CD4-positive, alpha-beta memory T cell (primary cell): ENCODE measurements at regions not wholly inside any gene's neighbourhood (a gene's known extent, or its start where the extent isn't known, plus 50 kb on each side); places are given as distances from the start of the nearest gene placed in this dataset.
"Not testable (repeated sequence)": the region's sequence is repeated elsewhere in the genome, so short reads cannot be mapped to it uniquely, and the experiment has no call there.

Experiments used
- CTCF ChIA-PET: fragments of 350-600 bp; sonication (Branson Sonifier 250); formaldehyde crosslinking; loops from one replicate; lab custom pipeline; 2021; ENCODE audit warnings: inconsistent platforms; ENCODE audit not compliant: partially characterized antibody; lab: Charles Lee
- POLR2A ChIA-PET: fragments of 350-600 bp; sonication (Branson Sonifier 250); formaldehyde crosslinking; loops from one replicate; lab custom pipeline; 2021; ENCODE audit not compliant: partially characterized antibody; lab: Charles Lee
- DNase-seq, 5 donors: peaks; one replicate each; pipeline versions ENCODE4 v3.0.0 to v3.0.0-alpha.2; 2020 to 2022; ENCODE audit warnings: mixed read lengths in 1 of 5
- H3K27ac ChIP-seq: one replicate; pipeline ENCODE4 v1.7.0; 2013; ENCODE audit warnings: low read depth, low read length
- H3K27me3 ChIP-seq: 2 replicates; pipeline ENCODE4 v1.7.0; 2013; ENCODE audit warnings: mild to moderate bottlenecking, low read length, moderate library complexity; ENCODE audit not compliant: insufficient read depth
- H3K36me3 ChIP-seq: 2 replicates; pipeline ENCODE4 v1.7.0; 2013; ENCODE audit warnings: mild to moderate bottlenecking, low read length, moderate library complexity; ENCODE audit not compliant: insufficient read depth
- H3K4me1 ChIP-seq: 2 replicates; pipeline ENCODE4 v1.7.0; 2013; ENCODE audit warnings: mild to moderate bottlenecking, low read length, moderate library complexity; ENCODE audit not compliant: insufficient read depth
- H3K4me3 ChIP-seq, 2 donors: one replicate each; pipeline ENCODE4 v1.7.0; 2013; ENCODE audit warnings: low read length in 2 of 2, mild to moderate bottlenecking in 1 of 2
- H3K9me3 ChIP-seq, 2 donors: one replicate each; pipeline ENCODE4 v1.7.0; 2013; ENCODE audit warnings: low read length in 2 of 2, control low read depth in 1 of 2; ENCODE audit not compliant: control insufficient read depth in 1 of 2
- H3K27ac Mint-ChIP-seq, 7 donors: one replicate each; pipeline ENCODE4 v1.8.0; 2020 to 2021; ENCODE audit warnings: mixed read lengths in 7 of 7, mild to moderate bottlenecking in 6 of 7, inconsistent platforms in 3 of 7, moderate library complexity in 3 of 7
- H3K27me3 Mint-ChIP-seq, 2 donors: one replicate each; pipeline ENCODE4 v1.8.0; 2020 to 2021; ENCODE audit warnings: mixed read lengths in 2 of 2
- H3K36me3 Mint-ChIP-seq, 2 donors: one replicate each; pipeline ENCODE4 v1.8.0; 2020 to 2021; ENCODE audit warnings: mixed read lengths in 2 of 2, inconsistent platforms in 1 of 2, mild to moderate bottlenecking in 1 of 2
- H3K4me1 Mint-ChIP-seq, 4 donors: one replicate each; pipeline ENCODE4 v1.8.0; 2020 to 2021; ENCODE audit warnings: mixed read lengths in 4 of 4, mild to moderate bottlenecking in 1 of 4
- H3K4me3 Mint-ChIP-seq, 8 donors: one replicate each; pipeline ENCODE4 v1.8.0; 2020 to 2021; ENCODE audit warnings: mixed read lengths in 8 of 8, mild to moderate bottlenecking in 7 of 8, moderate library complexity in 6 of 8, inconsistent platforms in 3 of 8
- H3K9me3 Mint-ChIP-seq, 8 donors: one replicate each; pipeline ENCODE4 v1.8.0; 2020 to 2021; ENCODE audit warnings: mixed read lengths in 8 of 8, mild to moderate bottlenecking in 5 of 8, inconsistent platforms in 3 of 8, moderate library complexity in 1 of 8
- intact Hi-C: fragments of 100-400 bp; cut with micrococcal nuclease; formaldehyde crosslinking; loops from one replicate; pipeline ENCODE4 v1.15.1; 2023

DNA sequence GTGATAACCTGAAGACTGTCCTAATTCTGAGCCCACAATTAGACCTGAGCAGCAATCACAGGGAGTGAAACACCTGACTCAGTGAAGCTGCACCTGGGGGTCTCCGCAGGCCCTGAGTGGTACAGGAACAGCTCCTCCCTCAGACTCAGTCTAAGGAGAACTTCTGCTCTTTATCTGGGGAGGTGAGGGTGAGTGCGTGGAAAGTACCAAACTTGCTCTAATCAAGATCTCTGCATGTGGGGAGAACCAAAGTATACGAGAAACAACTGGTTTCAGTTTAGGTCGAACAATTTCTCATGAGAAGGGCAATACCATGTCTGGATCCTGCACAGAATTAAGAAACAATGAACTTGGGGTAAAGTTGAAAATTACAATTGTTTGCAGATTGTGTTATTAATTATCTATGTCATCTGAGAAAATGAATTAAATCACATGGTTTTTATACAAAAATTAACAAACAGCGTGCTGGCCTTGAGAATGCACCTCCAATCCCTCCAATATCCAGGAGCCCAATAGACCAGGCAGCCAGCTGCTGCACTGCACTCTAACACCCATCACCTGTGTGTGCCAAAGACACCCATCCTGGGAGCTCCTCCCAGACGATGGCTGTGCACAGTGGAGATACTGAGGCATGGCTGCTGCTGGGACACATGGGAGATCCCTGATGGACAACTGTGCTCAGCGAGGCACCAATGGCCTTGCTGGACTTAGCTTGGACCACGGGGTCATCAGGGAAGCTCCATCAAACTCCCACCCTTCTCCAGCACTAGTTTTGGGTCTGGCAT, 828.8 kb downstream of the TMEM121 start:
- H3K4me3 Mint-ChIP-seq, H3K4me3 ChIP-seq, H3K9me3 Mint-ChIP-seq, H3K9me3 ChIP-seq, POLR2A ChIA-PET, H3K27ac ChIP-seq, H3K36me3 ChIP-seq, H3K4me1 Mint-ChIP-seq, H3K4me1 ChIP-seq, H3K27me3 ChIP-seq, H3K27ac Mint-ChIP-seq, CTCF ChIA-PET, intact Hi-C loops, DNase-seq, H3K36me3 Mint-ChIP-seq: not testable (repeated sequence)
- peaks cover 12 to 15% of the 10 kb centered on the region in 2 donors for H3K27me3 Mint-ChIP-seq

DNA sequence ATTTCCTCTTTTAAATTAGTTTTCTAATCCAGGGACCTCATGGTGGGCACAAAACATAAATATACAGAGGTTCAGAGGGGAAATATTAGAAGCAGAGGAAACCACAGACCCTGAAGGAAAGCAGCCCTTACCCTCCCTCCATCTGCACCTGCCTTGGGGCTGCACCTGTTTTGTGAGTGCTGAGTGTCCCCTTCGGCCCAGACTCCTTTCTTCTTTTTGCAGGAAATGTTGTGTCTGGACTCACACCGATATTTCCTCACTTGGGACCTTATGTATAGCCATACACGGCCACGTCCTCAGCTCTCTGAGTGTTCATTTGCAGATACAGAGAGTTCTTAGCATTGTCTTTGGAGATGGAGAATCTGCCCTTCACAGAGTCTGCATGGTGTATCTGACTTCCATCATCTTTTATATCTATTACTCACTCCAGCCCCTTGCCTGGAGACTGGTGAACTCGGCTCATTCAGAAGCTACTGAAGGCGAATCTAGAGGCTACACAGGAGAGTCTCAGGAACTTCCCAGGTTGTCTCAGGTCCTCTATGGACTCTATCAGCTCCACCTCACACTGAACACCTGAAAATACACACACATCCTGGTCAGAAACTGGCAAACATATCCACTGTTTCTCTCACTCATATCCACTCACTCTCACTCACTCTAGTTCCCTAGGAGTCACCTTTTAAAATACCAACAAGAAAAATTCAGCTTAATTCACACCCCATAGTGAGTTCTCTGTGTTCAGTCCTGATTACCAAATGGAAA, 829.7 kb downstream of the TMEM121 start:
- DNase-seq, H3K27ac Mint-ChIP-seq, CTCF ChIA-PET, POLR2A ChIA-PET, H3K9me3 Mint-ChIP-seq, H3K9me3 ChIP-seq, H3K4me3 Mint-ChIP-seq, H3K4me3 ChIP-seq, H3K27ac ChIP-seq, H3K27me3 ChIP-seq, H3K36me3 Mint-ChIP-seq, H3K4me1 Mint-ChIP-seq, H3K4me1 ChIP-seq, intact Hi-C loops, H3K36me3 ChIP-seq: not testable (repeated sequence)
- peaks cover 12 to 15% of the 10 kb centered on the region in 2 donors for H3K27me3 Mint-ChIP-seq

DNA sequence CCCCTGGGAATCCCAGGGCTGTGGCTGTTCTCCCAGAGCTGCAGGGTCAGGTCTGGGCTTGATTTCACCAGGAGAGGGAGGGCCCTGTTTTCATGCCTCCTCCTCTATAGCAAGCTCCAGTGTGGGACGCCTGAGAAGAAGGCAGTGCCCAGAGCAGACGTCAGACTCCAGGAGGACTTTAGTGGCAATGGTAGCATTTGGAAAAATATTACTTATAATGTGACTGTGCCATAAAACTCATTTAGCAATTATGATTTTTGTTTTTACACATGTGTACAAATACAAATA, 830.2 kb downstream of the TMEM121 start:
- CTCF ChIA-PET, POLR2A ChIA-PET, H3K4me3 ChIP-seq, H3K27me3 ChIP-seq, H3K9me3 ChIP-seq, H3K9me3 Mint-ChIP-seq, H3K27ac Mint-ChIP-seq, DNase-seq, H3K4me1 Mint-ChIP-seq, H3K4me1 ChIP-seq, H3K27ac ChIP-seq, intact Hi-C loops, H3K36me3 ChIP-seq, H3K4me3 Mint-ChIP-seq, H3K36me3 Mint-ChIP-seq: not testable (repeated sequence)
- peaks cover 11 to 15% of the 10 kb centered on the region in 2 donors for H3K27me3 Mint-ChIP-seq

DNA sequence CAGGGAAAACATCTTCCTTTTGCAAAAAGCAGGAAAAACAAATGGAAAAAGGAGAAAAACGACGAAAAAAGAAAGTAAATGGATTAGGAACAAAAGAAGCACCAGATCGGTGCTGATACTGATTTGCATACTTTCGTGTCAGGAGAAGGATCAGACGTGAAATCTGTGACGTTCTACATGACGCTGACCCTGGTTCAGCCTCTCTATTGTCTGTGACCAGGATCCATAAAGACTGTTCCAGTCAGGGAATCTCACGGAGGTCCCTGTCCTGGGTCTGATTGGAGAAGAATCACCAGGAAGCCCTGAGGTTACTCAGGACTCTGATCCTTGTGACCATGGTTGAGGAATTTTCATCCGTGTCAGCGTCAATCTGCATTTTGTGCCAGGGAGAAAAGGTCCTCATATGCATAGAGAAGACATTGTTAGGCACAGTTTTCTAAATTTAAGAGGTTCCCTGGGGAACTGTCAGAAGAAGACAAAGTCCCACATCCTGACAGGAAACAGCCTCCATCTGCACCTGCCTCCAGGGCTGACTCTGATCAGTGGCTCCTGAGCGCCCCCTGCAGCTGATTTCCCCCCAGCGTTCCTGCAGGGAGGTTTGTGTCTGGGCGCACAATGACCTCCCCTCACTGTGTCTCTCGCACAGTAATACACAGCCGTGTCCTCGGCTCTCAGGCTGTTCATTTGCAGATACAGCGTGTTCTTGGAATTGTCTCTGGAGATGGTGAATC, 832.9 kb downstream of the TMEM121 start:
- H3K27ac Mint-ChIP-seq, H3K36me3 ChIP-seq, H3K9me3 ChIP-seq, H3K4me3 Mint-ChIP-seq, H3K27me3 ChIP-seq, H3K4me1 ChIP-seq, intact Hi-C loops, H3K4me1 Mint-ChIP-seq, H3K36me3 Mint-ChIP-seq, H3K4me3 ChIP-seq, CTCF ChIA-PET, POLR2A ChIA-PET, H3K27ac ChIP-seq, H3K9me3 Mint-ChIP-seq: not testable (repeated sequence)
- peaks cover 9 to 14% of the 10 kb centered on the region in 2 donors for H3K27me3 Mint-ChIP-seq
- DNase-seq: peak in 2 of 5 donors; percentile 19 to 34

DNA sequence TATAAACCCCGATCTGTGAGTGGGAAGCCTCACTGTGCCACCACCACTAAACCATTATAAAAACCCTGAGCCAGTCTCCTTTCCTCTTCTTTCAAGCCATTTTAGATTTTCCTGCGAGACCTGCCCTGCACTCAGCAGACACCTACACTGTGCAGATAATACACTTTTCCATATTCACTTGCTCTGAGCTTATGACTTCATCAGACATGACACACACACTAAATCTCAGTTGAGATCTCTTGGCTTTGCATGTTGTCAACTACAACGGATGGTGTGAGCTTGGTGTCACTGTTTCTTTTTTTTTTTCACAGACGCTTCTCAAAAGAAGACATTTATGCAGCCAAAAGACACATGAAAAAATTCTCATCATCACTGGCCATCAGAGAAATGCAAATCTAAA, 839.0 kb downstream of the TMEM121 start:
- H3K4me1 Mint-ChIP-seq, CTCF ChIA-PET, H3K27ac ChIP-seq, H3K27me3 ChIP-seq, H3K36me3 Mint-ChIP-seq, H3K4me1 ChIP-seq, H3K9me3 ChIP-seq, H3K9me3 Mint-ChIP-seq, H3K36me3 ChIP-seq, POLR2A ChIA-PET, H3K4me3 Mint-ChIP-seq, H3K4me3 ChIP-seq, intact Hi-C loops, DNase-seq, H3K27me3 Mint-ChIP-seq, H3K27ac Mint-ChIP-seq: not testable (repeated sequence)

GRCh38 chr14:106365894-106366293, 839.5 kb downstream of the TMEM121 start:
- H3K27me3 Mint-ChIP-seq, H3K4me1 Mint-ChIP-seq, H3K4me3 ChIP-seq, DNase-seq, H3K9me3 ChIP-seq, H3K36me3 Mint-ChIP-seq, POLR2A ChIA-PET, H3K36me3 ChIP-seq, H3K9me3 Mint-ChIP-seq, H3K4me3 Mint-ChIP-seq, H3K27ac ChIP-seq, H3K4me1 ChIP-seq, H3K27me3 ChIP-seq, intact Hi-C loops, CTCF ChIA-PET: not testable (repeated sequence)
- peak overlapping the region in 1 of 7 donors; percentile 20 for H3K27ac Mint-ChIP-seq

DNA sequence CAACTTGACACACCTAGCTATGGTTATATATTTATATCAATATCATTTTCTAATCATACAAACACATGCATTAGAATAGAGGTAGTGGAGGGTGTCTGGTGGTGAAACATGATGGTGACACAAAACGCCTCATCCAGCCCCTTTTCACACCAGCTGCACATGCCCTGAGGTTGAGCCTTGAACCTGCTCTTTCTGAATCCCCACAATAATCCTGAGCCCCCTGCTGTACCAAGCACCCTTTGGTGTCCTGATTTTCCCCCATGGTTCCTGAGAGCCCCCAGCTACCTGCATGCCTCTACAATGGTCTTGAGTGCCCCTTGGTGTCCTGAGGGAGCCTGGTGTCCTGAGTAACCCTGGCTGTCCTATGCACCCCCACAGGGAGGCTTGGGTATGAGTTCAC, 840.6 kb downstream of the TMEM121 start:
- H3K4me3 Mint-ChIP-seq, H3K9me3 ChIP-seq, H3K36me3 ChIP-seq, DNase-seq, H3K9me3 Mint-ChIP-seq, POLR2A ChIA-PET, H3K27me3 ChIP-seq, H3K4me1 ChIP-seq, H3K27ac Mint-ChIP-seq, CTCF ChIA-PET, H3K27ac ChIP-seq, intact Hi-C loops, H3K4me3 ChIP-seq, H3K36me3 Mint-ChIP-seq, H3K27me3 Mint-ChIP-seq, H3K4me1 Mint-ChIP-seq: not testable (repeated sequence)
